Smooth muscle cell (in vitro differentiated cells): ENCODE measurements at regions not wholly inside any gene's neighbourhood (a gene's known extent, or its start where the extent isn't known, plus 50 kb on each side); places are given as distances from the start of the nearest gene placed in this dataset.
"Not testable (repeated sequence)": the region's sequence is repeated elsewhere in the genome, so short reads cannot be mapped to it uniquely, and the experiment has no call there.

ENCODE experiments used
- DNase-seq: peaks from one replicate; lab custom pipeline; 2025; ENCODE audit not compliant: unreplicated experiment; lab: John Stamatoyannopoulos, UW
- H2AFZ ChIP-seq: fragments of 200-600 bp; sonication (generic); 2 replicates; pipeline ENCODE4 v1.6.0; 2016; ENCODE audit warnings: antibody characterized with exemption, low read depth, mild to moderate bottlenecking
- H3F3A ChIP-seq: fragments of 200-600 bp; sonication (generic); 2 replicates; pipeline ENCODE4 v1.6.0; 2017; ENCODE audit warnings: antibody characterized with exemption, low read depth
- H3K27ac ChIP-seq: fragments of 200-600 bp; sonication (generic); 2 replicates; pipeline ENCODE4 v1.5.1; 2016; ENCODE audit warnings: low read depth, mild to moderate bottlenecking
- H3K27me3 ChIP-seq: fragments of 200-600 bp; sonication (generic); 2 replicates; pipeline ENCODE4 v1.6.1; 2016; ENCODE audit warnings: low read depth, mild to moderate bottlenecking
- H3K36me3 ChIP-seq: fragments of 200-600 bp; sonication (generic); 2 replicates; pipeline ENCODE4 v1.5.1; 2016; ENCODE audit warnings: low read depth
- H3K4me1 ChIP-seq: fragments of 200-600 bp; sonication (generic); 2 replicates; pipeline ENCODE4 v1.5.1; 2016; ENCODE audit warnings: low read depth
- H3K4me2 ChIP-seq: fragments of 200-600 bp; sonication (generic); 2 replicates; pipeline ENCODE4 v1.6.0; 2016; ENCODE audit warnings: mild to moderate bottlenecking
- H3K4me3 ChIP-seq: fragments of 200-600 bp; sonication (generic); 2 replicates; pipeline ENCODE4 v1.5.1; 2016; ENCODE audit warnings: mild to moderate bottlenecking
- H3K79me2 ChIP-seq: fragments of 200-600 bp; sonication (generic); 2 replicates; pipeline ENCODE4 v1.6.0; 2016; ENCODE audit warnings: low read depth, mild to moderate bottlenecking
- H3K9ac ChIP-seq: fragments of 200-600 bp; sonication (generic); 2 replicates; pipeline ENCODE4 v1.6.0; 2016; ENCODE audit warnings: low read depth
- H3K9me3 ChIP-seq: fragments of 200-600 bp; sonication (generic); replicated peaks from 2 replicates; pipeline ENCODE4 v1.5.1; 2016; ENCODE audit warnings: low read depth
- H4K20me1 ChIP-seq: fragments of 200-600 bp; sonication (generic); 2 replicates; pipeline ENCODE4 v1.6.0; 2016; ENCODE audit warnings: low read depth
- WGBS: methylation state at CpG from one replicate; pipeline ENCODE4 v1.1.7; 2016; ENCODE audit warnings: low lambda C conversion rate; 5-methylcytosine and 5-hydroxymethylcytosine counted together
- TF ChIP-seq, protein P1 (sequence below): fragments of 200-600 bp; sonication (generic); IDR thresholded peaks from 2 replicates; pipeline ENCODE4 v1.5.1; 2017; ENCODE audit warnings: borderline replicate concordance, mild to moderate bottlenecking, antibody characterized with exemption; ENCODE audit not compliant: insufficient read depth, poor library complexity, severe bottlenecking

DNA sequence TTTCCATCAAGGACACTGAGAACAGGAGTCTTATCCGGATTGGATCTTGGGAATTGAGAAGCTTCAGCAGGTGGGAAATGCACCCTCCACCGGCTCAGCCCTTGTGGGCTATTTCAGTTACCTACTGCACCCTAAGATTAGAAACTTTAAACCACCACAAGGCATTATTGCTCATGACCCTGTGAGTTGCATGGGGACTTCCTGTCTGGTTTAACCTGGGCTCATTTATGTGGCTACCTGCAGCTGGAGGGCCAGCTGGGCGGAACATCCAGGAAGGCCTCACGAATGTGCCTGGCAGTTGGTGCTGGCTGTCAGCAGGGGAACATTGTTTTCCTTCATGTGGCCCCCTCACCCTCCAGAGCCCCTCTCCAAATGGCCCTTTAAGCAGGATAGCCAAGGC lies 164.1 kb downstream of the DEFB131A start:
- 90% methylated on average over 4 of the region's 4 CpGs for WGBS
- TF ChIP-seq, protein P1, sequence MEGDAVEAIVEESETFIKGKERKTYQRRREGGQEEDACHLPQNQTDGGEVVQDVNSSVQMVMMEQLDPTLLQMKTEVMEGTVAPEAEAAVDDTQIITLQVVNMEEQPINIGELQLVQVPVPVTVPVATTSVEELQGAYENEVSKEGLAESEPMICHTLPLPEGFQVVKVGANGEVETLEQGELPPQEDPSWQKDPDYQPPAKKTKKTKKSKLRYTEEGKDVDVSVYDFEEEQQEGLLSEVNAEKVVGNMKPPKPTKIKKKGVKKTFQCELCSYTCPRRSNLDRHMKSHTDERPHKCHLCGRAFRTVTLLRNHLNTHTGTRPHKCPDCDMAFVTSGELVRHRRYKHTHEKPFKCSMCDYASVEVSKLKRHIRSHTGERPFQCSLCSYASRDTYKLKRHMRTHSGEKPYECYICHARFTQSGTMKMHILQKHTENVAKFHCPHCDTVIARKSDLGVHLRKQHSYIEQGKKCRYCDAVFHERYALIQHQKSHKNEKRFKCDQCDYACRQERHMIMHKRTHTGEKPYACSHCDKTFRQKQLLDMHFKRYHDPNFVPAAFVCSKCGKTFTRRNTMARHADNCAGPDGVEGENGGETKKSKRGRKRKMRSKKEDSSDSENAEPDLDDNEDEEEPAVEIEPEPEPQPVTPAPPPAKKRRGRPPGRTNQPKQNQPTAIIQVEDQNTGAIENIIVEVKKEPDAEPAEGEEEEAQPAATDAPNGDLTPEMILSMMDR = no peak
- H3K4me2 ChIP-seq = no peak overlapping the region

DNA sequence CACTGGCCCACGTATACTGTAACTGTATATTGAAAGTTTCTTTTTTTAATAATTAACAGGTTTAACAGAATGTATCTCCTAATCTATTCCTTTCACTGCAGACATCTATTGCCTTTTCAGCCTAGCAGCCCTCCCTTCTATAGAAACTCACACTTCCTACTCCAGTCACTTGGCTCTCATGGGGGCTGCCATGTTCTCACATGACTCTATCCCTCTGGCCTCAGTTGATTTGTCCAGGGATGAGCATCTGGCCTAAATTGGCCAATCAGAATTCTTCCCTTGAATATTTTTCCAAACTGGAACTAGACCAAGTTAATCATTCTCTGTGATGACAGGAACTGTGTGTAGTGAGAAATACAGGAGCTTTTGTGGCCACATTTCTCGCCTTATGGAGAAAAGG lies 166.1 kb downstream of the DEFB131A start:
- H4K20me1 ChIP-seq, H3K9ac ChIP-seq, H2AFZ ChIP-seq, H3K9me3 ChIP-seq, H3K36me3 ChIP-seq, H3K79me2 ChIP-seq, H3K4me1 ChIP-seq, H3F3A ChIP-seq, DNase-seq, H3K4me3 ChIP-seq, H3K27me3 ChIP-seq, H3K4me2 ChIP-seq, H3K27ac ChIP-seq: not testable (repeated sequence)
- 94% methylated on average over 2 of the region's 2 CpGs for WGBS

More for the DNA sequence above, 164.1 kb downstream of the DEFB131A start:
- Histone ChIP-seq H3K4me3 (no peak overlapping the region), H3K79me2 (no peaks in the 10 kb centered on the region), H3K27me3 (no peaks in the 10 kb centered on the region), H3K4me1 (peaks cover 6% of the 10 kb centered on the region), H3K27ac (no peak overlapping the region), H2AFZ (no peak overlapping the region), H3K9me3 (no peaks in the 10 kb centered on the region), H3K36me3 (no peaks in the 10 kb centered on the region), H3F3A (no peaks in the 10 kb centered on the region), H3K9ac (no peak overlapping the region), H4K20me1 (no peaks in the 10 kb centered on the region)
- no peak for DNase-seq

DNA sequence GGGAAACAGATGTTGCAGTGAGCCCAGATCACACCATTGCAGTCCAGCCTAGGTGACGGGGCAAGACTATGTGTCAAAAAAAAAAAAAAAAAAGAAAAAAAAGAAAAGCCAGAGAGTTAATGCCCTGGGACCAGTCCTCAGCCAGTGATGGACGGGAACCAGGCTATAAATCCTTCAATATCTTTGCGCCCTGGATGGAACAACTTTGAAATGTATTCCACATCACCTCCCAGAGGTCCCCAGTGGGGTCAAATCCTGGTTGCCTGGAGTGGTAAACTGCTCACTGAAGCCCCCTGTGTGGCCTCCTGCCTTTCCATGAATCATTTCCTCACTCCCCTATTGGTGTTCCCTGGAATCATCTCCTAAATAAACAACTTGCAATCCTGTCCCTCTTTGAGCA lies 166.9 kb downstream of the DEFB131A start:
- WGBS = 62% methylated on average over 3 of the region's 3 CpGs
- Histone ChIP-seq H2AFZ (no peak overlapping the region), H3K27me3 (no peaks in the 10 kb centered on the region), H3F3A (no peaks in the 10 kb centered on the region), H3K4me2 (no peak overlapping the region), H4K20me1 (no peaks in the 10 kb centered on the region), H3K79me2 (no peaks in the 10 kb centered on the region), H3K4me1 (no peaks in the 10 kb centered on the region), H3K36me3 (no peaks in the 10 kb centered on the region), H3K4me3 (no peak overlapping the region), H3K9me3 (no peaks in the 10 kb centered on the region), H3K9ac (no peak overlapping the region), H3K27ac (no peak overlapping the region)
- TF ChIP-seq, protein P1 = no peak
- DNase-seq = no peak

DNA sequence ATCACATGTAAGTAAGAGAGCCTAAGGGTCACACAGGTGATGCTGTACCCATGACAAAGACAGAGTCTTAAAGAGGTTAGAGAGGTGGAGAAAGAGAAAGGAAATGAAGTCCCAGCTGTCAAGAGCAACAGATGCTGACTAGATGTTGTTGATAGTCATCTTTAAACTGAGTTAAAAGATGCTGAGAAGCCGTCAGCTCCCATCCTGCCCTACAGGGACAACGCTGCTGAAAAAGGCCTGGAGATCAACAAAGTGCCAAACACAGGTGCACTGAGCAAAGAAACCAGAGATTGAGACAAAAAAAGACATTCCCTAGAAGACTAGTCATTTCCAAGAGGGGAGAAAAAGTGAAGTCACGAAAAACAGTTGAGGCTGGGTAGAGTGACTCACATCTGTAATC lies 145.0 kb upstream of the DRD5 start:
- not testable (repeated sequence) for H3K4me1 ChIP-seq, H2AFZ ChIP-seq, H3K36me3 ChIP-seq, H3K27me3 ChIP-seq, DNase-seq, H3K79me2 ChIP-seq, H4K20me1 ChIP-seq, H3F3A ChIP-seq, H3K4me3 ChIP-seq, H3K9me3 ChIP-seq, H3K27ac ChIP-seq, H3K9ac ChIP-seq, H3K4me2 ChIP-seq
- 85% methylated on average over 3 of the region's 3 CpGs for WGBS

DNA sequence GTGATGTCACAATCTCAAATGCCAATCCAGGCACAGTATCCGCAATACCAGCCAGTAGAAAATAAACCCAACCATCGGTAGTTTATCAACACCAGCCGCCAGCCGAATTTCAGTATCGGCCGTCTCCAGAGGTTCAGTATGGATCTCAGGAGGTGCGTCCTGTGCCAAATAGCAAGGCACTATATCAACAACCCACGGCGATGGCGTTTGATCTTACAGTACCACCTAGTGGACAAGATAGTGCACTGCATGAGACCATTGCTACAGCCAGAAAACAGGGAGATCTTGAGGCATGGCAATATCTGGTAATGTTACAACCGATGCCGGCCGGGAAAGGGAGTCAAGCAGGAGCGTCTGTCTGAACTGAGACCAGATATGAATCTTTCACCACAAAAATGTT lies 121.8 kb upstream of the DRD5 start:
- not testable (repeated sequence) for H3K27ac ChIP-seq, H3K4me3 ChIP-seq, DNase-seq, H3K4me1 ChIP-seq, H3K27me3 ChIP-seq, H3K9ac ChIP-seq, H4K20me1 ChIP-seq, H3F3A ChIP-seq, H3K36me3 ChIP-seq, H3K9me3 ChIP-seq, H3K79me2 ChIP-seq, H2AFZ ChIP-seq, H3K4me2 ChIP-seq
- WGBS = 21% methylated on average over 14 of the region's 14 CpGs
- TF ChIP-seq, protein P1 = peak; percentile 42

DNA sequence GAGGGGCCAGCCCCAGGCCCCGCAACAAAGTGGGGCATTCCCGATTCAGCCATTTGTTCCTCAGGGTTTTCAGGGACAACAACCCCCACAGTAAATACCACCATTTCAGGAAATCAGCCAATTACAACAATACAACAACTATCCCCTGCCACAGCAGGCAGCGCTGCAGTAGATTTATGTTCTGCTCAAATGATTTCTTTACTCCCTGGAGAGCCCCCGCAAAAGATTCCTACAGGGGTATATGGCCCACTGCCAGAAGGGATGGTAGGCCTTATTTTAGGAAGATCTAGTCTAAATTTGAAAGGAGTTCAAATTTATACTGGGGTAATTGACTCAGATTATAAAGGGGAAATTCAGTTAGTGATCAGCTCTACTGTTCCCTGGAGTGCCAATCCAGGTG lies 120.5 kb upstream of the DRD5 start:
- H3K4me3 ChIP-seq, H2AFZ ChIP-seq, H3F3A ChIP-seq, DNase-seq, H3K27me3 ChIP-seq, H4K20me1 ChIP-seq, H3K27ac ChIP-seq, H3K9ac ChIP-seq, H3K79me2 ChIP-seq, H3K4me1 ChIP-seq, H3K4me2 ChIP-seq, H3K36me3 ChIP-seq, H3K9me3 ChIP-seq: not testable (repeated sequence)
- WGBS = 87% methylated on average over 4 of the region's 4 CpGs

DNA sequence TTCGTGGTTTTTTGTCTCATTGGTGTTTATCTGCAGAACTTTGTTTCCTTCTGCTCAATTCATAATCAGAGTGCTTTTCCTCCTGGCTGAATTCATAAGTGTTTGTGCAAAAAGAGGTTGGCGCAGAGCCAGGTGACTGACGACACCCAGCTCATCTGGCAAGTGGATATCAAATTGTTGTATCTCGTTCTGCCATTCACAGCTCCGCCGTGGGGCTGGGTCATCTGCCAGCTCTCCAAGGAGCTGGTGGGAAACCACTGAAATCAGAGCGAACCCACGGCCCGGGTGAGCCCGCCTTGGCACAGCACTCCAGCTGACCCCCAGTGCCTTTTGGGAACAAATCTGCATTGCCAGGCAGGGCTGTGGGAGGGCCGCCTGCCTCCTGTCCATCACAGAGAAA lies 110.7 kb upstream of the DRD5 start:
- H3F3A ChIP-seq, H4K20me1 ChIP-seq, H3K36me3 ChIP-seq, H3K27me3 ChIP-seq, H3K9ac ChIP-seq, H2AFZ ChIP-seq, H3K27ac ChIP-seq, H3K4me1 ChIP-seq, H3K4me2 ChIP-seq, DNase-seq, H3K79me2 ChIP-seq, H3K4me3 ChIP-seq, H3K9me3 ChIP-seq: not testable (repeated sequence)
- WGBS = 92% methylated on average over 11 of the region's 11 CpGs
